GM21367 (cell line): ENCODE measurements at regions not wholly inside any gene's neighbourhood (a gene's known extent, or its start where the extent isn't known, plus 50 kb on each side); places are given as distances from the start of the nearest gene placed in this dataset.
"Not testable (repeated sequence)": the region's sequence is repeated elsewhere in the genome, so short reads cannot be mapped to it uniquely, and the experiment has no call there.

Experiments used
- ATAC-seq: cut with Tn5 transposase; IDR thresholded peaks from one replicate; pipeline ENCODE4 v1.9.1; 2021; ENCODE audit not compliant: unreplicated experiment

DNA sequence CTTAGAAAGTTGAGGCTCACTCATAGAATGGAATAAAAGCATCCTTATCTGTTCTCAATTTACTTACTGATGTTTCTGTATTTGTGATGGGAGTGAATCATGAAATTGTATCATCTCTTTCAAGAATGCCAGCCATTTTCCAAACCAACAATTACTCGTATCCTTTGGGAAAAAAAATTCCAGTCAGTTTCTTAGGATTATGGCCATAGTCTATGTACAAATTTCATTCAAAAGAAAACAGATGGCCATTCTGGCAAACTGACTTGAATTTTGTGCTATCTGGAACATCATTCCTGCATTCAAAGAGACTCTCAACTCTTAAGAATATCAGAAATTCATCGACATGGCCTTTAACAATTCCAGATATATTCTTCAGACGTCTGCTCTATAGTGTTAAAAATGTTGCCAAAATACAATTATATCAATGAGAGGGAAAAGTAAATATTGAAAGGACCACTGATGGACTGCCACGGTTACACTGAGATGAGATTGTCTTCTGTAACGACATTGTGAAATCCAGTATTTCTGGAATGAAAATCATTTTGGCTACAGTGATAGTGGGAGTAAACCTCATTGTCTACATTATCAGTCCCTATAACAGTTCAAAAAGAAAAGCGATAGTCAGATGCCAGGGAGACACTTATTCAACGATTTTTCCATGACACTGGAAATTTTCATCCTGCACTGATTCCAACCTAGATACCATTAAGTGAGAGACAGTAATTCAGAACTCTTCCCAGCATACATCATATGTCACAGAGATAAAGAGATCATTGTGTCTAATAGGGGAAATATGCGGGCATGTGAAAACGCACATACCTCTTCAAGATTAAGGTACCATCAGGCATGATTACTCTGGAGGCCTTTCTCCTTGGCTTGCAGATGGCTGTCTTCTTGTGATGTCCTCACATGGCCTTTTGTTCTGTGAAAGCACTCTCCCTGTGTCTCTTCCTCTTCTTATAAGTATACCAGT, 953.8 kb upstream of the ALCAM start:
- no peak for ATAC-seq

DNA sequence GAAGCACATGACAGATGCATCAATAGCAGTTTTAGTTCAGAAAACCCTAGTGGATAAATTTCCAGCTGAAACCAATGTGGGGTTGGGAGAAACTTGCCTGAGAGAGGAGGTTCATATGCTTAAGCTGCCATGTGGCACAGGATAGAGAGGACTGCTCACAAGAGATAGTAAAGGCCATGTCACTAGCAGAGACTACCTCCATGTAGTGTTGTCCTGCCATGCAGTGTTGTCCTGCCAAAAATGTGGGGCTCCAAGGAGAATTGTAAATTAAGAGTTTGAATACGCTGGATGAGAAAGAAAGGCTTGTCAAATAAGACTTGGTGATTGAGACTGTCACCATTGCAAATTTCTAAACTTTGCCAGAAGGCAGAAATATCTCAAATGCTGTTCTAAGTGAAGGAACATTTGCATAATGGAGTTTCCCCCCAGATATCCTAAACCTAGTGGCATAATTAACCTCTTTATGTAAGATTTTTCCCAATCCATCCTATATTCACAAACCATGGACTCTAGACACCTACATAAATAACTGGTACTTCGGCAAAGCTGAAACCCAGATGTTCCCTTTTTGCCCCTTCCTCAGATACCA, 938.3 kb upstream of the ALCAM start:
- no peak for ATAC-seq

DNA sequence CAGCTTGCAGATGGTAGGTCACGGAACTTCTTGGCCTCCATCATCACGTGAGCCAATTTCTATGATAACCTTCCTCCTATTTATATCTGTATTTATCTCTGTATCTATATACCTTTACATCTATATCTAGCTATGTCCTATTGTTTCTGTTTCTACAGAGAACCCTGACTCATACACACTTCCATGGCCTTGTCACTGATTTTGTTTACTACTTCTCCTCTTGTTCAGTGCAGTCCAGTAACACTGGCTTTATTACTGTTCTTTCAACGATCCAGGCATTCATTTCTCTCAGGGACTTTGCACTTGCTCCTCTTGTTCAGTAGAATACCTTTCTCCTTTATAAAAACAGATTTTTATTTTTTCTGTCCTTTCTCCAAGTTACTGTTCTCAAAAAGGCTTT, 937.0 kb upstream of the ALCAM start:
- ATAC-seq, result no peak

DNA sequence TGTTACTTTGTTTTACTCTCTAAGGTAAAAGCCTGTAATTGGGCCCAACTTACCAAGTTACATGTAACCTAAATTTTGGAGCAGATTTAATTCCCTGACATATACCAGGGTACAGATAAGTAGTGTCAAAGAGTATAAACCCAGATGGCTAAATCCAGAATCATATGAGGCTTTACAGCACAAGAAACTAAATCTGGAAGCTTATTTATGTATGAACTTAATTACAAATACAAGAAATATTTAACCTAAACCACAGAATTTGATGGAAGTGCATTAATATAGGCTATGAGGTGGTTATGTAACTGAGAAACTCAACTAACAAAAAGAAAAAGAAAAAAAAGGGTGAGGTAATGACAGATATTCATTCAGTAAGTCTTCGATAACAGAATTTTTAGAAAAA, 930.2 kb upstream of the ALCAM start:
- ATAC-seq, result no peak

DNA sequence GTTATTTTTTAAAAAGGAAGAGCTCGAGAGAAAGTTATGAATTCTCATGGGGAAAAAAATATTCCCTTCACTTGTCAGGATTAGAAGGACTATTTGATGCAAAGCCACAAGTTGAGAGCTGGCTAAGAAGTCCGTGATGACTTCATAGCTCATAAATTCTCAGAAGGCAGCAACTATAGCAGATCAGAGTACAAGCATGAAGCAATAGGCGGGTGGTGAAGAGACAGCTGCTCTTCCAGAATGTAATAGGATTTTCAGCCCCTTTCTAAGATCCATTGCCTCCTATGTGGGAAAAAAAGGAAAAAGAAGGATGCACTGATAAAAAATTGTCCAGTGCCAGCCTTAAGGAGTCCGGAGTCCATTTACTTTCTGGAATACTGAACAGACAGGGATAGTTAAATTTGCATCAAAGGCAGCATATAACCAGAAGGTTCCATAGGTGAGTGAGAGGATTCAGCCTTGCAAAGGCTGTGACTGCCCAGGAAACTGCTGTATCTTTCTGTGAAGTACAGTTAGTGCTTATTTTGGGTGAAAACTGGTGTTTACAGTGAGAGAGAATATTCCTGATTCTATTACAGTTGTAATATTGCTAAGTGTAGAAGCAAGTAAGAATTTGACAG, 929.5 kb upstream of the ALCAM start:
- ATAC-seq, result no peak

DNA sequence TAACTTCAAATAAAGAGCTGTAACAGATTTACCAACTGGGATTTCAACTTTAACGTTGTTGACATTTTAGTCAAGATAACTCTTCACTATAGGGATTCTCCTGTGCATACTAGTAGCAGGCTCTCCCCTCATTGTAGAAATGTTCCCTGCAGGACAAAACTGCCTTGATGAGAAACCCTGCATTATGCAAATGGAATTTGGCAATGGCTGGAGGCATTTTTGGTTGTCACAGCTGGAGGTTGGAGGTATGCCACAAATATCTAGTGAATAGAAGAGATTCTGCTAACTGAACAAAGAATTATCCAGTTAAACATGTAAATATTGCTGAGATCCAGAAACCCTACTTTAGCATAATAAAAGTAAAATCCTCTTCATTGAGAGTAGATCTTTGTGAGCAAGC, 928.8 kb upstream of the ALCAM start:
- no peak for ATAC-seq

DNA sequence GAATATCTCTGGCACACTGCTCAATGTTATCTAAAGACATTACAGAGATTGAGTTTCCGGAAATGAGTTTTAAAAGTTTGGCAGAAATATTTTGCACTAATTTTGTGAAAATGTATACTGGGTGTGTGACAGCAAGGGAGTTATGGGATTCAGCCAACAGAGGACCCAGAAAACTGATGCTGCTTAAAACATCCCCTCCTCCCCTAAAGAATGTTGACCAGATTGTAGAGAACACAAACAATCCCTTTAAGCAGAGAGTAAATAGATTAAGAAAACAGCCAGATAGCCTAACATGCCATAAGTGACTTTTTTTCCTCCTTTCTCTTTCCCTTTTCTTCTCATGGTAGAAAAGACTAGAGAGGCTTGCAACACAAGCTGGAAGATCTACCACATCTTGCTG, 928.0 kb upstream of the ALCAM start:
- no peak for ATAC-seq

DNA sequence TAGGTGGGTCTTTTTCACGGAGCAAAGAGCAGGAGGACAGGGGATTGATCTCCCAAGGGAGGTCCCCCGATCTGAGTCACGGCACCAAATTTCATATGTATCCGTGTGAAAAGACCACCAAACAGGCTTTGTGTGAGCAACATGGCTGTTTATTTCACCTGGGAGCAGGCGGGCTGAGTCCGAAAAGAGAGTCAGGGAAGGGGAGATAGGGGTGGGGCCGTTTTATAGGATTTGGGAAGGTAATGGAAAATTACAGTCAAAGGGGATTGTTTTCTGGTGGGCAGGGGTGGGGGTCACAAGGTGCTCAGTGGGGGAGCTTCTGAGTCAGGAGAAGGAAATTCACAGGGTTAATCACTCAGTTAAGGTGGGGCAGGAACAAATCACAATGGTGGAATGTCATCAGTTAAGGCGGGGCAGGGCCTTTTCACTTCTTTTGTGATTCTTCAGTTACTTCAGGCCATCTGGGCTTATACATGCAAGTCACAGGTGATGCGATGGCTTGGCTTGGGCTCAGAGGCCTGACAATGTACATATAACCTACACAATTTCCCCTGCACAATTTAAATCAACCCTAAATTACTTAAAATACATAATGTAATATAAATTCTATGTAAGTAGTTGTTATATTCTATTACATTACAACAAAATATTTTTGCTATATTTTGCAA, 921.3 kb upstream of the ALCAM start:
- not testable (repeated sequence) for ATAC-seq

DNA sequence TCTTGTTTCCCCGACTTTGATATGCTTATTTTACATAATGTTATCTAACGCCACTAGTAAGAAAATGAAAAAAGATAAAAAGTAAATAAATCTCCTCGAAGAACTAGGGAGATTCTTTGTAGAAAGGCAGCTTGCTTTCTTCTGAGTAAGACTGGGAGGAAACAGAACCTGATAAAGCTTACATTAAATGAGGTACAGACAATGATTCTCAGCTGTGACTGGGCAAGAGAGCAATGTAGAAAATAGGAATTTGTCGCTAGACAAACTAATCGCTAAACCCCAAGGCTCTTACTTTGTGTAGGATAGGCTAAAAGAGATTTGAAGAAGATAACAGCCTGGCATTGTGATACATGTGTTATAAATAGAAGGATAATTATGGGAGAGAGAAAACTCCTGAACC, 919.0 kb upstream of the ALCAM start:
- ATAC-seq, result no peak

DNA sequence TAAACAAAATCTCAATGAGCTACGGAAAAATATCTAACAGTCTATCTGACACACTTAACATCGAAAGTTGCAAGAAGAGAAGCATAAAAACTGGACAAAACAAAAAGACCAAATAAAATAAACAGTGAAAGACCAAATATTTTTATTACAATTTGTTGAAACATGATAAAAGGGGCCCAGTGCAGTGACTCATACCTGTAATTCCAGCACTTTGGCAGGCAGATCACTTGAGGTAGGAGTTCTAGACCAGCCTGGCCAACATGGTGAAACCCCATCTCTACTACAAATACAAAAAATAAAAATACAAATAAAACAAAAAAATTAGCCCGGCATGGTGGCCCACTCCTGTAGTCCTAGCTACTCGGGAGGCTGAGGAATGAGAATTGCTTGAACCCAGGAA, 914.0 kb upstream of the ALCAM start:
- ATAC-seq, result no peak

DNA sequence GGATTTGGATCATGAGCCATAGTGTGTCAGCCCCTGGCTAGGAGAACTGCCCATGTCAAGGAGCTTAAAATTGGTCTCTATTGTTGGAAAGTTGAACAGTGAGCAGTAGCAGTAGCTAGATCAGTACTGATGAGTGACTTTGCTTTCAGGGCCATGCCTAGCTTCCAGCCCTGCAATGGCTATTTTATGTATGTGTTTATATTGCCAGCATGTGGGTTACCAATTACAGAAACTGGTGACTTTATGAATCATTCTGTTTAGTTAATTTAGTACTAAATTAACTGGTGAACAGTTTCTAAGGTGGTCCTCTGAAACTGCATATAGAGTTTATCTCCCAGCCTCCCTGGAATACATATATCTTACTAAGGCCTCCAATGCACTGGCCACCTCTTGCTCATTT, 908.1 kb upstream of the ALCAM start:
- ATAC-seq, result no peak

DNA sequence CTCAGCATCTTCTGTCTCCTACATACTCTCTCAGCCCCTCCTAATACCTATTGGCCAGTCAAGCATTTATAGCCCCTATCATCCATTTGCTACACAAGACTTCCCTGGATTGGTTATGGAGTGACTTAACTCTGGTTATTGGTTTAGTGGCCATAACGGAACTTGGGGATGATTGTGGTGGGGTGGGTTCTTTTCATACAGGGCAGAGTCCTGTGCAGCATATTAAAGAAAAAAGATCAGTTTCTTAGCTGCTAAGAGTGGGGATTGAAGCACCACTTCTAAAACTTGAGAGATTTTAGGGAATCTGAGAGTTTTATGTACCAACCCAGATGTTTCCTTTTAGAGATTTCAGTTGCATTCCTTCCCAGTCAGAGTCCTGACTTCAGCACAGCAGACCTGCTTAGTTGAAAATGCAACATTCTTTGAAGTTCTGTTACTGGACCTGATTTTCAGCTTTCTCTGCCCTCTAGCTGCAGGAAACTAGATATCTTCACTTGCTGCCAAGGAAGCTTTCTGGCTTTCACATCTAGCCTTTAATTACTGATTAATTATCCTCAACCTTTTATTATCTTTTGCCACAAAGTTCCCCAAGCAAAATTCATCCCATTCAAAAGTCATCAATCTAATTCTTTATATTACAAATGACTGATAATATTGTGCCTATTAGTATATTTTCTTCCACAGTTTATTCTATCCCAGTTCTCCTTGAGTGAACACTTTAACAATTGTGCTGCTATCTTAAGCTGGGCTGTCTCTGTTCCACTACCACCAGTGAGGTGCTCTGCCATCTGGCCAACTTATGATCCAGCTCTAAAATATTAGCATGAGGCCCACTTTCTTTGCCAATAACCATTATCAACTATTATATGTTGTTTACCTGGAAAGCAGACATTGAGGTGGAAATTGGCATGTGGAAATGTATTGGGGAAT, 906.0 kb upstream of the ALCAM start:
- no peak for ATAC-seq

DNA sequence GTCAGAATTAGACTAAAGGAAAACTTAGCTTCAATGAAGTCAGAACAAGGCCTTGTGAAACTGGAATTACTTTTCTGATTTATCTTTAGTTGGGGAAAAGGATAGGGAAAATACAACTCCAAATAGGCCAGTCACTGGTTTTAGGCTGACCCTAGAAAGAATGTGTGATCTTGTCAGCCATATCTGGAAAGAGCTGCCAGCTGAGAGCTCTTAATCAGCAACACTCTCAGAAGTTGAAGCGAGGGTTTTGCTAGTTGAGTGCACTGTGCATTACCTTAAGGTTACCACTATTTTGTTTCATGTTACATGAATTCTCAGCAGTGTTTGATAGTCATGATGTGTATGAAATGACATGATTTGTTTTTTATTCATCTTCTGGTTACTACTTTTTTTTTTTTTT, 905.3 kb upstream of the ALCAM start:
- no peak for ATAC-seq

DNA sequence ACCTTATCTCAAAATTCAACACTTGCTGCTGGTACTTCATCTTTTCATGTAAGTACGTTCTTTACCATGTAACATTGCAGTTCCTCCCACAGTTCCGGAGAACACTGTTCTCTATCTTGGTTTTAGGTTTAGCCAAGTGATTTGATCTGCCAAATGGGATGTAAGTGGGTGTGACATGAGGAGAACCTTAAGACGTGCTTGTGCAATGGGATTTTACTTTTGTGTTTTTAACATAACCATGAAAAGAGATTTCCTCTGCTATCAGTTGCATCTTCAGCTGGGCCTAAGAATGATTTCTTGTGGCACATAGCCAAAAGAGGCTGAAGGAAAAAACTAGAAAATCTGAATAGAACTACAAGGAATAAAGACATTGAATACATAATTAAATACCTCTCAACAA, 894.5 kb upstream of the ALCAM start:
- ATAC-seq, result no peak

DNA sequence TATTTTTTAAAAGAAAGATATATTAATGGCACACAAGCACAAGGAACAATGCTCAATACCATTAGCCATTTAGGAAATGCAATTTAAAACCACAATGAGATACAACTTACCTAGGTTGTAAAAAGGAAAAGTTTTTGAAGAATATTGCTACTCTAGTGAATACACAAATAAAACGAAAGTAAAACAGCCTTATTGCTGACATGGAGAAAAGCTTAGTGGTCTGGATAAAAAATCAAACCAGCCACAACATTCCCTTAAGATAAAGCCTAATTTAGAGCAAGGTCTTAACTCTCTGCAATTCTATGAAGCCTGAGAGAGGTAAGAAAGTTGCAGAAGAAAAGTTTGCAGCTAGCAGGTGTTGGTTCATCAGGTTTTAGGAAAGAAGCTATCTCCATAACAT, 892.7 kb upstream of the ALCAM start:
- ATAC-seq, result no peak

DNA sequence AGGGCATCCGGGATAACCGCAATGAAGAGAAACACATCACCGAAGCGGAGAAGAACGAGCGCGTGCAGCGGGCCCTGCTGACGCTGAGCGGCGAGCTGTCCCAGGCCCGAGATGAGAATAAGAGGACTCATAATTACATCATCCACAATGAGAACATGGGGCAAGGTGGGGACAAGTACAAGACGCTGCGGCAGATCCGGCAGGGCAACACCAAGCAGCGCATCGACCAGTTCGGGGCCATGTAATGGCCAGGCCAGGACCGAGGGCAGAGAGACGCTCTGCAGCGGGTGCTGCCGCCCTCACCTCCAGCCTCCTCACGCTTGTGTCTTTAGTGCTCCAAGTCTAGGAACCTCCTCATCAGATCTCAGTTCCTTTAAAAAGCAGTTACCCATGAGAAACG, 863.7 kb upstream of the ALCAM start:
- ATAC-seq, result no peak

DNA sequence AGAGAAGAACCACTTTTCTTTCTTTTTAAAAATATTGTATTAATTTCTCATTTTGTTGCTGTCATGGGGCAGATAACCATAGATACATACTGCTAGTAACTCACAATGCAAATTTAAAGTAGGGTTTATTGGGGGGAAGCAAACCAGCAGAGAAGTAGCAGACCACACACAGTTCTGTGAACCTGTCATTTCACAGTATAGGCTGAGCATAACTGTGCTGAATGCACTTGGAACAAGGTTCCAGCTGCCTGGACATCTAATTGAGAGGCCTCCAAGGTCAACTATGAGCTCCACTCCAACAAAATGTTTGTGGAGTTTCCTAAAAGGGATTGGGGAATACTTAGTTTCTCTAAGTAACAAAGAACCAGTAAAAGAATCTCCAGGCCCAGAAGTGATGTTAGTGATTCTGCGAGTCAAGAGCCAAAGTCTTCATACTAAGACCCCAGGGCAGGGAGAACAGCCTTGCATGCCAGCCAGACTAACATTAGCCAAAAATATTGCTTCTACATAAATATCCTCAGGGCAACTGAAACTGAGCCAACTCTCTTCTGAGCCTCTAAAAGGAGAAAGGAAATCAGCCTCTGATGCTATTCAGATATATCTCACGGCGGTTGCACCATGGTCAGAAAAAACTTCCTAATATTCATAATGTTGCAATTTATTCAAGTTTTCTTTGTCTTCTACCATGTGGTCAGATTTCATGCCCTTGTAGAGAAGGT, 856.4 kb upstream of the ALCAM start:
- no peak for ATAC-seq

DNA sequence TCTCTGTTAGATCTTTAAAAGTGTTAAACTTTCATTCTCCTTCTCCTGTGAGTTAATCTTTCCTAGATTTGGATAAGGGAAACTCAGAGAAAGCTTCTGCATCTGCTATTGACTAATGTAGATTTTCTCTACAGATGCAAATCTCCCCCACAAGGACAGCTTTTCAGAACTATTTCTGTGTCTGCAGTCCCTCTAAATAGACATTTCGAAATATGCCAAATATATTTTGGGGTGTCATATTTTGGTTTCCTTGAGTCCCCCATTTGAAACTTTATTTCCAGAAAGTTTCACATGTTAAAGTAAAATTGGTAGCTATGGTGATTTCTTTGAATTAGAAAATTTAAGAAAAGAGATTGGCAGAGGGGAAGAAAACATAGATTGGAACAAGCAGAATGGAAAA, 852.3 kb upstream of the ALCAM start:
- ATAC-seq, result no peak

DNA sequence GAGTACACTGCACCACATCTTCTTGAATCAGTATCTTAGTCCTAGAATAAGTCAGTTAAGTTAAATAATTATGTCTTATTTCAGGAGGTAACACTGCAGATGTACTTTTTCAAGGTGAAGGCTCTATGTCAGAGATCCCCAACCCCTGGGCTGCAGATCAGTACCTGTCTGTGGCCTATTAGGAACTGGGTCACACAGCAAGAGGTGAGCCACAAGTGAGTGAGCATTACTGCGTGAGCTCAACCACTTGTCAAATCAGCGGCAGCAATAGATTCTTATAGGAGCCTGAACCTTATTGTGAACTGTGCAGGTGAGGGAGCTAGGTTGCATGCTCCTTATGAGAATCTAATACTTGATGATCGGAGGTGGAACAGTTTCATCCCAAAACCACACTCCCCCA, 851.9 kb upstream of the ALCAM start:
- ATAC-seq, result no peak

DNA sequence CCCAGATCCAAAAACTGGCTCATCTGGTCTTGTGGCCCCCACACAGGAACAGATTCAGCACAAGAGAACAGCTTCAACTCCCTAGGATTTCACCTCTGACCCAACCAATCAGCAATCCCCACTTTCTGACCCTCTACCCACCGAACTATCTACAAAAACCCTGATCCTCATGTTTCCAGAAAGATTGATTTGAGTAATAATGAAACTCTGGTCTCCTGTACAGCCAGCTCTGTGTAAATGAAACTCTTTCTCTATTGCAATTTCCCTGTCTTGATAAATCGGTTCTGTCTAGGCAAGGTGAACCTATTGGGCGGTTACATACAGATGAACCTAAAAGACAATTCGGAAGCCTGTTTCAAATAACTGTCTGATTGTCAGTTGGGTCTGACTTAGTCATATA, 847.6 kb upstream of the ALCAM start:
- peak; percentile 36 for ATAC-seq
